ENCODE measurements at regions not wholly inside any gene's neighbourhood (a gene's known extent, or its start where the extent isn't known, plus 50 kb on each side); places are given as distances from the start of the nearest gene placed in this dataset.
"Not testable (repeated sequence)": the region's sequence is repeated elsewhere in the genome, so short reads cannot be mapped to it uniquely, and the experiment has no call there.

DNA sequence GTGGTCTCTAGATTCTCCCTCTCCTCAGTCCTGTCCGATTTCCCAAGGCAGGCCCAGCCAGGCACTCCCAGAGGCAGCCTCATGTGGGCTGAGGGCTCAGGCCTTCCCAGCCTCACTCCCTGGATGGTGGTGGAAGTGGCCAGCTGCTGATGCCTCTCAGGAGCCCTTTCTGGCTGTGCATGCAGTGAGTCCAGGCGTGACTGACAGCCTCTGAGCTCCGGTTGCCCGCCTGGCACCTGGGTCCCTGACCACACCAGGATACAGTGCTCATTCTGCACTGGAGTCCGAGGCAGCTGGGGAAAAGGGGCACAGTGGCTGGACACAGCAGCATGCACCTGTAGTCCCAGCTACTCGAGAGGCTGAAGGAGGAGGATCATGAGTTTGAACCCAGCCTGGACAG is 132.6 kb downstream of the CUL2 start:
- Histone ChIP-seq H3K4me3 (ENCODE audit: control insufficient read depth in 1 of 7, extremely low read depth in 1 of 7, insufficient read depth in 4 of 7, low read depth in 2 of 7, low read length in 6 of 7) (no peak overlapping the region), H3K36me3 (ENCODE audit: control insufficient read depth in 4 of 4, insufficient read depth in 4 of 4, low read length in 3 of 4) (no peaks in the 10 kb centered on the region), H3K4me1 (ENCODE audit: control extremely low read depth in 1 of 4, control insufficient read depth in 4 of 4, insufficient read depth in 4 of 4, low read length in 3 of 4) (no peaks in the 10 kb centered on the region), H3K27ac (ENCODE audit: insufficient read depth in 1 of 2, low read depth in 1 of 2, low read length in 2 of 2, poor library complexity in 1 of 2, severe bottlenecking in 2 of 2) (no peak overlapping the region), H3K9me3 (ENCODE audit: control extremely low read depth in 1 of 5, control insufficient read depth in 4 of 5, insufficient read depth in 2 of 5, low read depth in 1 of 5, low read length in 4 of 5) (no peaks in the 10 kb centered on the region), H3K27me3 (replicated peaks in 2 of 5; ENCODE audit: control insufficient read depth in 4 of 5, insufficient read depth in 5 of 5, low read length in 4 of 5) (no peaks in the 10 kb centered on the region)
- POLR2A ChIA-PET: no interaction called here
- CTCF ChIA-PET: no interaction called here
- no peak for DNase-seq
- WGBS (ENCODE audit: insufficient coverage): 94% methylated on average over 6 of the region's 6 CpGs

DNA sequence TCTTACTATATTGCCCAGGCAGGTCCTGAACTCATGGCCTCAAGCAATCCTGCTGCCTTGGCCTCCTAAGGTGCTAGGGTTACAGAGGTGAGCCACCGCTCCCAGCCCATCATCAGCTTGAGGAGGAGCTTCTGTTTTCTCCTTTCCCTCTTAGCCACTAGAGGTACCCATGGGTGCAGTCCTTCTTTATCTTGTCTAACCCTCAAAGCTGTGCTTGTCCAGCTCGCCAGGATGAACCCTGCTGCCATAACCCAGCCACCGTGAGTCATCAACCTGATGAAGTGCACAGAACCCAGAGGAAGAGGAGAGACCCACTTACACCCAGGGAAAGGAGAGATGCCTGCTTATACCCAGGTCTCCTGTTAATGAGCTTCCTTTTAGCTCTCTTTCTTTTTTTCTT is 133.4 kb downstream of the CUL2 start:
- DNase-seq: no peak
- WGBS (ENCODE audit: insufficient coverage): 96% methylated on average over 2 of the region's 3 CpGs
- Histone ChIP-seq H3K36me3 (ENCODE audit: control insufficient read depth in 4 of 4, insufficient read depth in 4 of 4, low read length in 3 of 4) (no peaks in the 10 kb centered on the region), H3K9me3 (ENCODE audit: control extremely low read depth in 1 of 5, control insufficient read depth in 4 of 5, insufficient read depth in 2 of 5, low read depth in 1 of 5, low read length in 4 of 5) (no peaks in the 10 kb centered on the region), H3K4me1 (ENCODE audit: control extremely low read depth in 1 of 4, control insufficient read depth in 4 of 4, insufficient read depth in 4 of 4, low read length in 3 of 4) (no peaks in the 10 kb centered on the region), H3K27me3 (replicated peaks in 2 of 5; ENCODE audit: control insufficient read depth in 4 of 5, insufficient read depth in 5 of 5, low read length in 4 of 5) (no peaks in the 10 kb centered on the region), H3K4me3 (ENCODE audit: control insufficient read depth in 1 of 7, extremely low read depth in 1 of 7, insufficient read depth in 4 of 7, low read depth in 2 of 7, low read length in 6 of 7) (no peak overlapping the region), H3K27ac (ENCODE audit: insufficient read depth in 1 of 2, low read depth in 1 of 2, low read length in 2 of 2, poor library complexity in 1 of 2, severe bottlenecking in 2 of 2) (no peak overlapping the region)
- ChIA-PET POLR2A (no interaction called here), CTCF (interaction anchor here (1.4 kb wide), 1 partner anchor 273 kb away, joined by 3 read pairs; no protein-coding TSS in a partner anchor)

GRCh38 chr10:34955391-34955790 is 134.8 kb downstream of the CUL2 start:
- 83% methylated on average over 1 of the region's 2 CpGs for WGBS (ENCODE audit: insufficient coverage)
- DNase-seq: no peak
- CTCF ChIA-PET: interaction anchor here (1.4 kb wide), 1 partner anchor 271 kb away, joined by 3 read pairs; no protein-coding TSS in a partner anchor
- Histone ChIP-seq H3K9me3 (ENCODE audit: control extremely low read depth in 1 of 5, control insufficient read depth in 4 of 5, insufficient read depth in 2 of 5, low read depth in 1 of 5, low read length in 4 of 5) (no peaks in the 10 kb centered on the region), H3K4me1 (ENCODE audit: control extremely low read depth in 1 of 4, control insufficient read depth in 4 of 4, insufficient read depth in 4 of 4, low read length in 3 of 4) (no peaks in the 10 kb centered on the region), H3K4me3 (ENCODE audit: control insufficient read depth in 1 of 7, extremely low read depth in 1 of 7, insufficient read depth in 4 of 7, low read depth in 2 of 7, low read length in 6 of 7) (no peak overlapping the region), H3K27me3 (replicated peaks in 2 of 5; ENCODE audit: control insufficient read depth in 4 of 5, insufficient read depth in 5 of 5, low read length in 4 of 5) (no peaks in the 10 kb centered on the region), H3K27ac (ENCODE audit: insufficient read depth in 1 of 2, low read depth in 1 of 2, low read length in 2 of 2, poor library complexity in 1 of 2, severe bottlenecking in 2 of 2) (no peak overlapping the region), H3K36me3 (ENCODE audit: control insufficient read depth in 4 of 4, insufficient read depth in 4 of 4, low read length in 3 of 4) (no peaks in the 10 kb centered on the region)
- POLR2A ChIA-PET: no interaction called here

- Histone ChIP-seq H3K27me3 (replicated peaks in 2 of 5; ENCODE audit: control insufficient read depth in 4 of 5, insufficient read depth in 5 of 5, low read length in 4 of 5) (no peaks in the 10 kb centered on the region), H3K27ac (ENCODE audit: insufficient read depth in 1 of 2, low read depth in 1 of 2, low read length in 2 of 2, poor library complexity in 1 of 2, severe bottlenecking in 2 of 2) (no peak overlapping the region), H3K4me3 (ENCODE audit: control insufficient read depth in 1 of 7, extremely low read depth in 1 of 7, insufficient read depth in 4 of 7, low read depth in 2 of 7, low read length in 6 of 7) (no peak overlapping the region), H3K36me3 (ENCODE audit: control insufficient read depth in 4 of 4, insufficient read depth in 4 of 4, low read length in 3 of 4) (no peaks in the 10 kb centered on the region), H3K4me1 (ENCODE audit: control extremely low read depth in 1 of 4, control insufficient read depth in 4 of 4, insufficient read depth in 4 of 4, low read length in 3 of 4) (no peaks in the 10 kb centered on the region), H3K9me3 (ENCODE audit: control extremely low read depth in 1 of 5, control insufficient read depth in 4 of 5, insufficient read depth in 2 of 5, low read depth in 1 of 5, low read length in 4 of 5) (no peaks in the 10 kb centered on the region)
- ChIA-PET POLR2A (no interaction called here), CTCF (no interaction called here)
- 88% methylated on average over 5 of the region's 5 CpGs for WGBS (ENCODE audit: insufficient coverage)
- DNase-seq: no peak
Observed at GRCh38 chr10:34954142-34954541, 136.0 kb downstream of the CUL2 start.

DNA sequence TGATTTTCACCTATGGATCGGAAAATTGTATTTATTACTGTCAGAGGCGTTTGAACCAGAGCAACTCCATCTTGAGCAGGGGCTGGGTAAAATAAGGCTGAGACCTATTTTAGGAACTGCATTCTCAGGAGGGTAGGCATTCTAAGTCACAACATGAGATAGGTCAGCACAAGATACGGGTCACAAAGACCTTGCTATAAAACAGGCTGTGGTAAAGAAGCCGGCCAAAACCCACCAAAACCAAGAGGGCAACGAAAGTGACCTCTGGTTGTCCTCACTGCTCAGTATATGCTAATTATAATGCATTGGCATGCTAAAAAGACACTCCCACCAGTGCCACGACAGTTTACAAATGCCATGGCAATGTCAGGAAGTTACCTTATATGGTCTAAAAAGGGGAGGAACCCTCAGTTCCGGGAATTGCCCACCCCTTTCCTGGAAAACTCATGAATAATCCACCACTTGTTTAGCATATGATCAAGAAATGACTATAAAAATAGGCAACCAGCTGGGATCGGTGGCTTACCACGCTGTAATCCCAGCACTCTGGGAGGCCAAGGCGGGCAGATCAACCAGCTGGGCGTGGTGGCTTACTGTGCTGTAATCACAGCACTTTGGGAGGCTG is 136.3 kb upstream of the PARD3 start:
- H3K4me1 ChIP-seq (ENCODE audit: control extremely low read depth in 1 of 4, control insufficient read depth in 4 of 4, insufficient read depth in 4 of 4, low read length in 3 of 4); H3K9me3 ChIP-seq (ENCODE audit: control extremely low read depth in 1 of 5, control insufficient read depth in 4 of 5, insufficient read depth in 2 of 5, low read depth in 1 of 5, low read length in 4 of 5); H3K27me3 ChIP-seq (replicated peaks in 2 of 5; ENCODE audit: control insufficient read depth in 4 of 5, insufficient read depth in 5 of 5, low read length in 4 of 5); H3K27ac ChIP-seq (ENCODE audit: insufficient read depth in 1 of 2, low read depth in 1 of 2, low read length in 2 of 2, poor library complexity in 1 of 2, severe bottlenecking in 2 of 2); H3K36me3 ChIP-seq (ENCODE audit: control insufficient read depth in 4 of 4, insufficient read depth in 4 of 4, low read length in 3 of 4); DNase-seq; POLR2A ChIA-PET; H3K4me3 ChIP-seq (ENCODE audit: control insufficient read depth in 1 of 7, extremely low read depth in 1 of 7, insufficient read depth in 4 of 7, low read depth in 2 of 7, low read length in 6 of 7): not testable (repeated sequence)
- WGBS (ENCODE audit: insufficient coverage): 98% methylated on average over 8 of the region's 11 CpGs
- CTCF ChIA-PET: interaction anchor here (1.7 kb wide), 1 partner anchor 76 kb away, joined by 3 read pairs; no protein-coding TSS in a partner anchor

DNA sequence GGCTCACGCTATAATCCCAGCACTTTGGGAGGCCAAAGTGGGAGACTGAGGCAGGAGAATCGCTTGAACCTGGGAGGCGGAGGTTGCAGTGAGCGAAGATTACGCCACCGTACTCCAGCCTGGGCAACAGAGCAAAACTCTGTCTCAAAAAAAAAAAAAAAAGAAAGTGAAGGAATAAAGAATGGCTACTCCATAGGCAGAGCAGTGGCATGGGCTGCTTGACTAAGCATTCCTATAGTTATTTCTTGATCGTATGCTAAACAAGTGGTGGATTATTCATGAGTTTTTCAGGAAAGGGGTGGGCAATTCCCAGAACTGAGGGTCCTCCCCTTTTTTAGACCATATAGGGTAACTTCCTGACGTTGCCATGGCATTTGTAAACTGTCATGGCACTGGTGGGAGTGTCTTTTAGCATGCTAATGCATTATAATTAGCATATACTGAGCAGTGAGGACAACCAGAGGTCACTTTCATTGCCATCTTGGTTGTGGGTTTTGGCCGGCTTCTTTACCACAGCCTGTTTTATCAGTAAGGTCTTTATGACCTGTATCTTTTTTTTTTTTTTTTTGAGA is 130.9 kb upstream of the PARD3 start:
- 99% methylated on average over 7 of the region's 9 CpGs for WGBS (ENCODE audit: insufficient coverage)

GRCh38 chr10:34941471-34942357 is 126.6 kb upstream of the PARD3 start:
- Histone ChIP-seq H3K36me3 (ENCODE audit: control insufficient read depth in 4 of 4, insufficient read depth in 4 of 4, low read length in 3 of 4) (no peaks in the 10 kb centered on the region), H3K4me1 (ENCODE audit: control extremely low read depth in 1 of 4, control insufficient read depth in 4 of 4, insufficient read depth in 4 of 4, low read length in 3 of 4) (no peaks in the 10 kb centered on the region), H3K4me3 (ENCODE audit: control insufficient read depth in 1 of 7, extremely low read depth in 1 of 7, insufficient read depth in 4 of 7, low read depth in 2 of 7, low read length in 6 of 7) (no peak overlapping the region), H3K27ac (ENCODE audit: insufficient read depth in 1 of 2, low read depth in 1 of 2, low read length in 2 of 2, poor library complexity in 1 of 2, severe bottlenecking in 2 of 2) (no peak overlapping the region), H3K27me3 (replicated peaks in 2 of 5; ENCODE audit: control insufficient read depth in 4 of 5, insufficient read depth in 5 of 5, low read length in 4 of 5) (no peaks in the 10 kb centered on the region), H3K9me3 (ENCODE audit: control extremely low read depth in 1 of 5, control insufficient read depth in 4 of 5, insufficient read depth in 2 of 5, low read depth in 1 of 5, low read length in 4 of 5) (no peaks in the 10 kb centered on the region)
- ChIA-PET POLR2A (no interaction called here), CTCF (interaction anchor here (0.6 kb wide), 1 partner anchor 14 kb away, joined by 3 read pairs; no protein-coding TSS in a partner anchor)
- WGBS (ENCODE audit: insufficient coverage): 96% methylated on average over 11 of the region's 14 CpGs
- DNase-seq: no peak

More for the DNA sequence above, 130.9 kb upstream of the PARD3 start:
- H3K27ac ChIP-seq (ENCODE audit: insufficient read depth in 1 of 2, low read depth in 1 of 2, low read length in 2 of 2, poor library complexity in 1 of 2, severe bottlenecking in 2 of 2); H3K27me3 ChIP-seq (replicated peaks in 2 of 5; ENCODE audit: control insufficient read depth in 4 of 5, insufficient read depth in 5 of 5, low read length in 4 of 5); H3K4me1 ChIP-seq (ENCODE audit: control extremely low read depth in 1 of 4, control insufficient read depth in 4 of 4, insufficient read depth in 4 of 4, low read length in 3 of 4); H3K9me3 ChIP-seq (ENCODE audit: control extremely low read depth in 1 of 5, control insufficient read depth in 4 of 5, insufficient read depth in 2 of 5, low read depth in 1 of 5, low read length in 4 of 5); POLR2A ChIA-PET; CTCF ChIA-PET; H3K36me3 ChIP-seq (ENCODE audit: control insufficient read depth in 4 of 4, insufficient read depth in 4 of 4, low read length in 3 of 4); DNase-seq; H3K4me3 ChIP-seq (ENCODE audit: control insufficient read depth in 1 of 7, extremely low read depth in 1 of 7, insufficient read depth in 4 of 7, low read depth in 2 of 7, low read length in 6 of 7): not testable (repeated sequence)
